A673 (cell line): ENCODE measurements at regions not wholly inside any gene's neighbourhood (a gene's known extent, or its start where the extent isn't known, plus 50 kb on each side); places are given as distances from the start of the nearest gene placed in this dataset.

Experiments used
- CTCF ChIP-seq: fragments of 300-800, 200-600 bp; sonication (generic); conservative IDR thresholded peaks from 2 replicates; pipeline ENCODE4 v1.5.1; 2017; ENCODE audit warnings: low read depth, mild to moderate bottlenecking, antibody characterized with exemption, low read length, moderate library complexity, mixed read lengths
- EZH2 ChIP-seq: fragments of 200-600 bp; sonication (generic); IDR thresholded peaks from 2 replicates; pipeline ENCODE4 v1.6.1; 2017; ENCODE audit warnings: borderline replicate concordance, low read depth, mild to moderate bottlenecking, mixed read lengths, antibody characterized with exemption, low read length; ENCODE audit not compliant: poor library complexity, severe bottlenecking

GRCh38 chr11:133619397-133619796 lies 87.1 kb upstream of the OPCML start:
- TF ChIP-seq CTCF (no peak), EZH2 (no peak)
